HEK293 (cell line): ENCODE measurements at regions not wholly inside any gene's neighbourhood (a gene's known extent, or its start where the extent isn't known, plus 50 kb on each side); places are given as distances from the start of the nearest gene placed in this dataset.

Experiments
- CTCF ChIA-PET: fragments of 350-600 bp; formaldehyde crosslinking; extraction: SDS; loops from one replicate; lab custom pipeline; 2021; ENCODE audit warnings: antibody characterized with exemption; lab: Yijun Ruan, JAX
- POLR2A ChIA-PET: fragments of 300-600 bp; formaldehyde crosslinking; extraction: SDS; loops from one replicate; lab custom pipeline; 2020; ENCODE audit warnings: antibody characterized with exemption, inconsistent platforms; lab: Yijun Ruan, JAX
- H3K27ac ChIP-seq: fragments of 200-500 bp; sonication (Bioruptor generic); 2 replicates; pipeline ENCODE4 v1.5.1; 2014; ENCODE audit warnings: low read depth, low read length, control low read depth, inconsistent platforms; ENCODE audit errors: extremely low read depth
- H3K36me3 ChIP-seq, 2 experiments: fragments of 200-500 bp in 1 of 2; sonication (Bioruptor generic) in 1 of 2; 1 replicate in 1 of 2; 2 replicates in 1 of 2; pipeline ENCODE4 v1.5.1; 2014 to 2017; ENCODE audit warnings: inconsistent platforms in 2 of 2, low read length in 2 of 2; ENCODE audit not compliant: control insufficient read depth in 2 of 2, insufficient read depth in 1 of 2
- H3K4me1 ChIP-seq: fragments of 200-500 bp; sonication (Bioruptor generic); 2 replicates; pipeline ENCODE4 v1.5.1; 2014; ENCODE audit warnings: mild to moderate bottlenecking, low read length, inconsistent platforms; ENCODE audit not compliant: control insufficient read depth, insufficient read depth
- H3K4me3 ChIP-seq: 2 replicates; pipeline ENCODE4 v1.5.1; 2011; ENCODE audit warnings: low read depth, mild to moderate bottlenecking, control low read depth, low read length, moderate library complexity
- H3K9me3 ChIP-seq: fragments of 200-500 bp; sonication (Bioruptor generic); 2 replicates; pipeline ENCODE4 v1.5.1; 2014; ENCODE audit warnings: low read depth, low read length, inconsistent platforms; ENCODE audit not compliant: control insufficient read depth, insufficient read depth
- BCL11B ChIP-seq: fragments of 450-650 bp; formaldehyde crosslinking; IDR thresholded peaks from 2 replicates; pipeline ENCODE4 v1.5.1; 2016; ENCODE audit warnings: low read depth, missing biosample characterization, missing genetic modification characterization
- GFI1B ChIP-seq: fragments of 450-650 bp; formaldehyde crosslinking; IDR thresholded peaks from 2 replicates; pipeline ENCODE4 v1.5.1; 2016; ENCODE audit warnings: missing biosample characterization, missing genetic modification characterization
- KLF1 ChIP-seq: fragments of 450-650 bp; formaldehyde crosslinking; IDR thresholded peaks from 2 replicates; pipeline ENCODE4 v1.5.1; 2016; ENCODE audit warnings: missing biosample characterization, missing genetic modification characterization
- KLF10 ChIP-seq: fragments of 450-650 bp; IDR thresholded peaks from 2 replicates; pipeline ENCODE4 v1.5.1; 2018; ENCODE audit warnings: missing biosample characterization, mild to moderate bottlenecking, missing genetic modification characterization
- MYNN ChIP-seq: fragments of 450-650 bp; formaldehyde crosslinking; IDR thresholded peaks from 2 replicates; pipeline ENCODE4 v1.5.1; 2016; ENCODE audit warnings: missing biosample characterization, missing genetic modification characterization, borderline replicate concordance
- OSR2 ChIP-seq: fragments of 450-650 bp; formaldehyde crosslinking; IDR thresholded peaks from 2 replicates; pipeline ENCODE4 v1.5.1; 2016; ENCODE audit warnings: missing biosample characterization, missing genetic modification characterization
- SALL2 ChIP-seq: fragments of 450-650 bp; formaldehyde crosslinking; IDR thresholded peaks from 2 replicates; pipeline ENCODE4 v1.5.0; 2017; ENCODE audit warnings: missing biosample characterization, mild to moderate bottlenecking, missing genetic modification characterization, borderline replicate concordance
- SETDB1 ChIP-seq: IDR thresholded peaks from one replicate; pipeline ENCODE4 v1.6.1; 2017; ENCODE audit warnings: mild to moderate bottlenecking, low read length, moderate library complexity, mixed read lengths; ENCODE audit not compliant: insufficient read length
- SP7 ChIP-seq: fragments of 450-650 bp; formaldehyde crosslinking; IDR thresholded peaks from 2 replicates; pipeline ENCODE4 v1.5.1; 2016; ENCODE audit warnings: missing biosample characterization, missing genetic modification characterization
- TRIM28 ChIP-seq: IDR thresholded peaks from 2 replicates; pipeline ENCODE4 v1.6.1; 2011; ENCODE audit warnings: low read length, control low read depth, borderline replicate concordance
- YY1 ChIP-seq: fragments of 450-650 bp; formaldehyde crosslinking; IDR thresholded peaks from 2 replicates; pipeline ENCODE4 v1.5.1; 2018; ENCODE audit warnings: missing biosample characterization, missing genetic modification characterization
- ZNF112 ChIP-seq: fragments of 450-650 bp; formaldehyde crosslinking; IDR thresholded peaks from 2 replicates; pipeline ENCODE4 v1.5.0; 2017; ENCODE audit warnings: missing biosample characterization, missing genetic modification characterization
- ZNF157 ChIP-seq: fragments of 450-650 bp; formaldehyde crosslinking; IDR thresholded peaks from 2 replicates; pipeline ENCODE4 v1.5.1; 2016; ENCODE audit warnings: missing biosample characterization, missing genetic modification characterization
- ZNF16 ChIP-seq: fragments of 450-650 bp; formaldehyde crosslinking; IDR thresholded peaks from 2 replicates; pipeline ENCODE4 v1.5.1; 2016; ENCODE audit warnings: low read depth, missing biosample characterization, missing genetic modification characterization
- ZNF169 ChIP-seq: fragments of 450-650 bp; formaldehyde crosslinking; IDR thresholded peaks from 2 replicates; pipeline ENCODE4 v1.5.1; 2016; ENCODE audit warnings: missing biosample characterization, missing genetic modification characterization
- ZNF202 ChIP-seq: fragments of 450-650 bp; formaldehyde crosslinking; IDR thresholded peaks from 2 replicates; pipeline ENCODE4 v1.5.1; 2016; ENCODE audit warnings: missing biosample characterization, missing genetic modification characterization, borderline replicate concordance
- ZNF239 ChIP-seq: fragments of 450-650 bp; formaldehyde crosslinking; IDR thresholded peaks from 2 replicates; pipeline ENCODE4 v1.5.1; 2016; ENCODE audit warnings: missing biosample characterization, missing genetic modification characterization
- ZNF37A ChIP-seq: fragments of 450-650 bp; IDR thresholded peaks from 2 replicates; pipeline ENCODE4 v1.5.1; 2018; ENCODE audit warnings: missing biosample characterization, missing genetic modification characterization
- ZNF561 ChIP-seq: fragments of 450-650 bp; IDR thresholded peaks from 2 replicates; pipeline ENCODE4 v1.5.1; 2018; ENCODE audit warnings: missing biosample characterization, missing genetic modification characterization, borderline replicate concordance
- ZNF571 ChIP-seq: fragments of 450-650 bp; formaldehyde crosslinking; IDR thresholded peaks from 2 replicates; pipeline ENCODE4 v1.5.0; 2017; ENCODE audit warnings: missing biosample characterization, missing genetic modification characterization
- ZNF585B ChIP-seq: fragments of 450-650 bp; formaldehyde crosslinking; IDR thresholded peaks from 2 replicates; pipeline ENCODE4 v1.5.1; 2016; ENCODE audit warnings: missing biosample characterization, missing genetic modification characterization
- ZNF596 ChIP-seq: fragments of 450-650 bp; IDR thresholded peaks from 2 replicates; pipeline ENCODE4 v1.5.0; 2018; ENCODE audit warnings: missing biosample characterization, mild to moderate bottlenecking, missing genetic modification characterization, moderate library complexity
- ZNF610 ChIP-seq: fragments of 450-650 bp; formaldehyde crosslinking; IDR thresholded peaks from 2 replicates; pipeline ENCODE4 v1.5.1; 2016; ENCODE audit warnings: missing biosample characterization, missing genetic modification characterization, borderline replicate concordance
- ZNF624 ChIP-seq: fragments of 450-650 bp; formaldehyde crosslinking; IDR thresholded peaks from 2 replicates; pipeline ENCODE4 v1.5.1; 2017; ENCODE audit warnings: missing biosample characterization, missing genetic modification characterization
- ZNF670 ChIP-seq: fragments of 450-650 bp; formaldehyde crosslinking; IDR thresholded peaks from 2 replicates; pipeline ENCODE4 v1.5.1; 2016; ENCODE audit warnings: missing biosample characterization, missing genetic modification characterization, low read depth
- ZNF776 ChIP-seq: fragments of 450-650 bp; formaldehyde crosslinking; IDR thresholded peaks from 2 replicates; pipeline ENCODE4 v1.5.0; 2017; ENCODE audit warnings: missing biosample characterization, missing genetic modification characterization, borderline replicate concordance
- ZSCAN23 ChIP-seq: fragments of 450-650 bp; formaldehyde crosslinking; IDR thresholded peaks from 2 replicates; pipeline ENCODE4 v1.5.1; 2016; ENCODE audit warnings: missing biosample characterization, missing genetic modification characterization
- TF ChIP-seq, protein P1 (sequence below): fragments of 450-650 bp; formaldehyde crosslinking; conservative IDR thresholded peaks from 2 replicates; pipeline ENCODE4 v1.5.1; 2016; ENCODE audit warnings: low read depth, missing biosample characterization, missing genetic modification characterization
- TF ChIP-seq, protein P2 (sequence below): fragments of 450-650 bp; formaldehyde crosslinking; IDR thresholded peaks from 2 replicates; pipeline ENCODE4 v1.5.1; 2016; ENCODE audit warnings: missing biosample characterization, missing genetic modification characterization
- TF ChIP-seq, protein P3 (sequence below): fragments of 450-650 bp; formaldehyde crosslinking; IDR thresholded peaks from 2 replicates; pipeline ENCODE4 v1.5.1; 2016; ENCODE audit warnings: missing biosample characterization, missing genetic modification characterization, borderline replicate concordance
- TF ChIP-seq, protein P4 (sequence below): sonication (generic); formaldehyde crosslinking; IDR thresholded peaks from 2 replicates; pipeline ENCODE4 v1.8.1; 2022; ENCODE audit warnings: mild to moderate bottlenecking, moderate library complexity, missing genetic modification reagents

DNA sequence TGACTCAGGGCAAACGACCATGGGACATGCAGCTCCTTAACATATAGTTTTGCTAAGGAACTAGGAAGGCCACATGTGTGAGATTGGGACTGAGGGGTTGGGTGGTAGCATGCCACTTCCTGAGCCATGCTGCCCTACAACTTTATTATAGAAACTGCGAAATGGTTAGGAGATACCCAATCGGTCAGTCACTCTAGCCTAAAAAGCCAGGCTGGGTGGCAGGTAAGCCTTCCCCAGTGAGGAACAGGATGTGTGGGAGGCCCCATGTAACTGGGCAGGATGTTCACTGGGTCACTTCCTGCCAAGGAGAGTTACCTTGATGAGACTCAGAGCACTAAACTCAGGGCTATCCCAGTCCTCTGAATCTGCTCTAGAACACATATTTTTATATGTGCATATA, 123.5 kb downstream of the MAP3K7 start:
- H3K36me3 ChIP-seq: no peaks in the 10 kb centered on the region
- ChIA-PET CTCF (interaction anchor here (0.7 to 2.9 kb wide), 5 partner anchors 10 to 523 kb away, joined by 3 to 12 read pairs (median 3); no protein-coding TSS in a partner anchor), POLR2A (interaction anchor here (0.5 to 0.7 kb wide), 2 partner anchors 123 to 222 kb away, joined by 4 read pairs; no protein-coding TSS in a partner anchor)
- no peak overlapping the region for H3K27ac ChIP-seq
- H3K9me3 ChIP-seq: no peaks in the 10 kb centered on the region
- no peaks in the 10 kb centered on the region for H3K4me1 ChIP-seq
- H3K4me3 ChIP-seq: no peak overlapping the region
- TF ChIP-seq ZNF112 (tag by site-specific recombination) (no peak), ZNF16 (tag by site-specific recombination) (no peak), SALL2 (tag by site-specific recombination) (no peak), TRIM28 (no peak), YY1 (tag by site-specific recombination) (no peak), BCL11B (tag by site-specific recombination) (no peak), ZNF596 (tag by site-specific recombination) (no peak), ZNF670 (tag by site-specific recombination) (no peak), ZNF561 (no peak), ZNF239 (tag by site-specific recombination) (no peak), ZNF169 (tag by site-specific recombination) (no peak), OSR2 (tag by site-specific recombination) (no peak), ZNF571 (tag by site-specific recombination) (no peak)
- TF ChIP-seq, protein P1, sequence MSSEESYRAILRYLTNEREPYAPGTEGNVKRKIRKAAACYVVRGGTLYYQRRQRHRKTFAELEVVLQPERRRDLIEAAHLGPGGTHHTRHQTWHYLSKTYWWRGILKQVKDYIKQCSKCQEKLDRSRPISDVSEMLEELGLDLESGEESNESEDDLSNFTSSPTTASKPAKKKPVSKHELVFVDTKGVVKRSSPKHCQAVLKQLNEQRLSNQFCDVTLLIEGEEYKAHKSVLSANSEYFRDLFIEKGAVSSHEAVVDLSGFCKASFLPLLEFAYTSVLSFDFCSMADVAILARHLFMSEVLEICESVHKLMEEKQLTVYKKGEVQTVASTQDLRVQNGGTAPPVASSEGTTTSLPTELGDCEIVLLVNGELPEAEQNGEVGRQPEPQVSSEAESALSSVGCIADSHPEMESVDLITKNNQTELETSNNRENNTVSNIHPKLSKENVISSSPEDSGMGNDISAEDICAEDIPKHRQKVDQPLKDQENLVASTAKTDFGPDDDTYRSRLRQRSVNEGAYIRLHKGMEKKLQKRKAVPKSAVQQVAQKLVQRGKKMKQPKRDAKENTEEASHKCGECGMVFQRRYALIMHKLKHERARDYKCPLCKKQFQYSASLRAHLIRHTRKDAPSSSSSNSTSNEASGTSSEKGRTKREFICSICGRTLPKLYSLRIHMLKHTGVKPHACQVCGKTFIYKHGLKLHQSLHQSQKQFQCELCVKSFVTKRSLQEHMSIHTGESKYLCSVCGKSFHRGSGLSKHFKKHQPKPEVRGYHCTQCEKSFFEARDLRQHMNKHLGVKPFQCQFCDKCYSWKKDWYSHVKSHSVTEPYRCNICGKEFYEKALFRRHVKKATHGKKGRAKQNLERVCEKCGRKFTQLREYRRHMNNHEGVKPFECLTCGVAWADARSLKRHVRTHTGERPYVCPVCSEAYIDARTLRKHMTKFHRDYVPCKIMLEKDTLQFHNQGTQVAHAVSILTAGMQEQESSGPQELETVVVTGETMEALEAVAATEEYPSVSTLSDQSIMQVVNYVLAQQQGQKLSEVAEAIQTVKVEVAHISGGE (tag by site-specific recombination): no peak
- TF ChIP-seq, protein P2, sequence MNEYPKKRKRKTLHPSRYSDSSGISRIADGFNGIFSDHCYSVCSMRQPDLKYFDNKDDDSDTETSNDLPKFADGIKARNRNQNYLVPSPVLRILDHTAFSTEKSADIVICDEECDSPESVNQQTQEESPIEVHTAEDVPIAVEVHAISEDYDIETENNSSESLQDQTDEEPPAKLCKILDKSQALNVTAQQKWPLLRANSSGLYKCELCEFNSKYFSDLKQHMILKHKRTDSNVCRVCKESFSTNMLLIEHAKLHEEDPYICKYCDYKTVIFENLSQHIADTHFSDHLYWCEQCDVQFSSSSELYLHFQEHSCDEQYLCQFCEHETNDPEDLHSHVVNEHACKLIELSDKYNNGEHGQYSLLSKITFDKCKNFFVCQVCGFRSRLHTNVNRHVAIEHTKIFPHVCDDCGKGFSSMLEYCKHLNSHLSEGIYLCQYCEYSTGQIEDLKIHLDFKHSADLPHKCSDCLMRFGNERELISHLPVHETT (tag by site-specific recombination): no peak

DNA sequence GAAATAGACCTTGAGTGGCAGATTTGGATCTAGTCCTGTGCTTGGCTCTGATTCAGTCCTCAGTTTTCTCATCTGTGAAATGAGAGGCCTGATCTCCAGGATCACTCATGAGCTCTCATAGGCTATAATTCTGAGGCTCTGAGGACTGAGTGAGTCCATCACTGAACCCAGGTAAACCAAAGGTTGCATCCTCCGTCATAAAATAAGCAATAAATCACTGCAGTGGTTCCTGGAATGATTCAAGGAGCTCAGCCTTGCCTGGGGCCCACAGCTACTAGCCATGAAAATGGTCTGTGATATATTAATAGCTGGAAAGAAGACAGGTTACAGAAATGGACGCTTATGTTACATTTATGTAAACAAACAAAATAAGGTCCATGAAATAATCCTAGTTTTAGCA, 124.8 kb downstream of the MAP3K7 start:
- H3K36me3 ChIP-seq: no peaks in the 10 kb centered on the region
- H3K9me3 ChIP-seq: no peaks in the 10 kb centered on the region
- no peak overlapping the region for H3K27ac ChIP-seq
- H3K4me1 ChIP-seq: no peaks in the 10 kb centered on the region
- ChIA-PET POLR2A (no interaction called here), CTCF (interaction anchor here (0.9 to 2.9 kb wide), 3 partner anchors 9 to 522 kb away, joined by 3 to 12 read pairs (median 3); no protein-coding TSS in a partner anchor)
- H3K4me3 ChIP-seq: no peak overlapping the region
- TF ChIP-seq ZNF776 (tag by site-specific recombination) (no peak), ZNF561 (no peak), KLF10 (tag by site-specific recombination) (no peak), MYNN (tag by site-specific recombination) (no peak), ZNF37A (tag by site-specific recombination) (no peak), GFI1B (tag by site-specific recombination) (no peak), ZNF585B (no peak), ZNF624 (tag by site-specific recombination) (no peak), ZSCAN23 (tag by site-specific recombination) (no peak), ZNF157 (tag by site-specific recombination) (no peak), ZNF16 (tag by site-specific recombination) (no peak), SP7 (tag by site-specific recombination) (no peak), SETDB1 (no peak), KLF1 (tag by site-specific recombination) (no peak), ZNF610 (tag by site-specific recombination) (no peak), ZNF202 (tag by site-specific recombination) (no peak)
- TF ChIP-seq, protein P3, sequence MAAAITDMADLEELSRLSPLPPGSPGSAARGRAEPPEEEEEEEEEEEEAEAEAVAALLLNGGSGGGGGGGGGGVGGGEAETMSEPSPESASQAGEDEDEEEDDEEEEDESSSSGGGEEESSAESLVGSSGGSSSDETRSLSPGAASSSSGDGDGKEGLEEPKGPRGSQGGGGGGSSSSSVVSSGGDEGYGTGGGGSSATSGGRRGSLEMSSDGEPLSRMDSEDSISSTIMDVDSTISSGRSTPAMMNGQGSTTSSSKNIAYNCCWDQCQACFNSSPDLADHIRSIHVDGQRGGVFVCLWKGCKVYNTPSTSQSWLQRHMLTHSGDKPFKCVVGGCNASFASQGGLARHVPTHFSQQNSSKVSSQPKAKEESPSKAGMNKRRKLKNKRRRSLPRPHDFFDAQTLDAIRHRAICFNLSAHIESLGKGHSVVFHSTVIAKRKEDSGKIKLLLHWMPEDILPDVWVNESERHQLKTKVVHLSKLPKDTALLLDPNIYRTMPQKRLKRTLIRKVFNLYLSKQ (tag by site-specific recombination): no peak
- TF ChIP-seq, protein P4, sequence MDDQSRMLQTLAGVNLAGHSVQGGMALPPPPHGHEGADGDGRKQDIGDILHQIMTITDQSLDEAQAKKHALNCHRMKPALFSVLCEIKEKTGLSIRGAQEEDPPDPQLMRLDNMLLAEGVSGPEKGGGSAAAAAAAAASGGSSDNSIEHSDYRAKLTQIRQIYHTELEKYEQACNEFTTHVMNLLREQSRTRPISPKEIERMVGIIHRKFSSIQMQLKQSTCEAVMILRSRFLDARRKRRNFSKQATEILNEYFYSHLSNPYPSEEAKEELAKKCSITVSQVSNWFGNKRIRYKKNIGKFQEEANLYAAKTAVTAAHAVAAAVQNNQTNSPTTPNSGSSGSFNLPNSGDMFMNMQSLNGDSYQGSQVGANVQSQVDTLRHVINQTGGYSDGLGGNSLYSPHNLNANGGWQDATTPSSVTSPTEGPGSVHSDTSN (CRISPR knock-in tag): no peak
